ENCODE measurements at regions not wholly inside any gene's neighbourhood (a gene's known extent, or its start where the extent isn't known, plus 50 kb on each side); places are given as distances from the start of the nearest gene placed in this dataset.
"Not testable (repeated sequence)": the region's sequence is repeated elsewhere in the genome, so short reads cannot be mapped to it uniquely, and the experiment has no call there.

DNA sequence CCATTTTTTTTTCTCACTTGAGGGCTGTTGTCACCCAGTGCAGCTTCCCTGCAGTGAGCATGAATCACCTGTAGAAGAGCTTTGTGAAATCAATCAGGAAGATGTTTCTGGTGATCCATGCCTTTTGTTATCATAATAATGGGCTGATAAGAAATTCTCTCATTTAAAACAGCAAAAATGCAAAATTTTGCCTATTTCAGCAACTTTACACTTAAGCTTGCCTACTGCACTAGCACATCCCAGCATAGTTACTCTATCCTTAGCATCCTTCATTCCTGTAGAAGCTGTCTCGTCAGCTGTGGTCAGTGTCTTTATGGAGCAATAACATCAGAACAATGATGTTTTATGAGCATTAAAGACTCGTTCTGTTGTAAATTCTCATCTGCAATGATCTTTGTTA lies 178.6 kb upstream of the ZNF804A start:
- no peak overlapping the region for H2BK5ac ChIP-seq (ENCODE audit: low read length)
- no peak overlapping the region for H2BK15ac ChIP-seq (replicated peaks; ENCODE audit: low read depth)
- H4K5ac ChIP-seq (ENCODE audit: low read length): no peak overlapping the region
- no peaks in the 10 kb centered on the region for H3K79me1 ChIP-seq (ENCODE audit: low read length)
- DNase-seq: peak; percentile 20
- H3K23ac ChIP-seq (ENCODE audit: low read length): no peak overlapping the region
- no peak overlapping the region for H2AK5ac ChIP-seq (ENCODE audit: low read length)
- no peaks in the 10 kb centered on the region for H3K27me3 ChIP-seq (ENCODE audit: insufficient read depth, low read length, poor library complexity)
- no peak overlapping the region for H3K4me2 ChIP-seq (ENCODE audit: low read length)
- WGBS (ENCODE audit: extremely low coverage, insufficient coverage, low lambda C conversion rate): no CpG with 5 or more reads among the region's 2 CpGs
- H2BK120ac ChIP-seq (ENCODE audit: low read depth, low read length): no peak overlapping the region
- no peaks in the 10 kb centered on the region for H3K79me2 ChIP-seq (ENCODE audit: control insufficient read depth, insufficient read depth, low read length)
- H3K18ac ChIP-seq (ENCODE audit: low read length): no peak overlapping the region
- H3K9ac ChIP-seq (ENCODE audit: low read length): no peak overlapping the region
- no peaks in the 10 kb centered on the region for H3K4me1 ChIP-seq (ENCODE audit: control insufficient read depth, low read depth, low read length)
- H3K4me3 ChIP-seq (ENCODE audit: low read length): no peak overlapping the region
- no peak overlapping the region for H4K8ac ChIP-seq (ENCODE audit: low read depth, low read length)
- no peak overlapping the region for H3K27ac ChIP-seq (ENCODE audit: low read depth, low read length)
- H3K56ac ChIP-seq (ENCODE audit: low read length): no peak overlapping the region
- no peak overlapping the region for H3K4ac ChIP-seq (ENCODE audit: low read depth, low read length)
- no peaks in the 10 kb centered on the region for H3K36me3 ChIP-seq (ENCODE audit: control insufficient read depth, insufficient read depth, low read length)

DNA sequence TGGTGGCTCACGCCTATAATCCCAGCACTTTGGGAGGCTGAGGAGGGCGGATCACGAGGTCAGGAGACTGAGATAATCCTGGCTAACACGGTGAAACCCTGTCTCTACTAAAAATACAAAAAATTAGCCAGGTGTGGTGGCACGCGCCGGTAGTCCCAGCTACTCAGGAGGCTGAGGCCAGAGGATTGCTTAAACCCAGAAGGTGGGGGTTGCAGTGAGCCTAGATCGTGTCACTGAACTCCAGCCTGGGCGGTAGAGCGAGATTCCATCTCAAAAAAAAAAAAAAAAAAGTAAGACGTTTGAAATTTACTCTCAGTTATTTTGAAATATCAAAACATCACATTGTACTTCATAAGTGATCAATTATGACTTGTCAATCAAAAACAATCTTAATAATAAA lies 176.9 kb upstream of the ZNF804A start:
- not testable (repeated sequence) for H3K18ac ChIP-seq (ENCODE audit: low read length); H2AK5ac ChIP-seq (ENCODE audit: low read length); H3K9ac ChIP-seq (ENCODE audit: low read length); H2BK5ac ChIP-seq (ENCODE audit: low read length); H3K23ac ChIP-seq (ENCODE audit: low read length); H3K4ac ChIP-seq (ENCODE audit: low read depth, low read length); H4K8ac ChIP-seq (ENCODE audit: low read depth, low read length); H3K4me1 ChIP-seq (ENCODE audit: control insufficient read depth, low read depth, low read length); H3K4me2 ChIP-seq (ENCODE audit: low read length); H3K36me3 ChIP-seq (ENCODE audit: control insufficient read depth, insufficient read depth, low read length); H4K5ac ChIP-seq (ENCODE audit: low read length); H2BK15ac ChIP-seq (replicated peaks; ENCODE audit: low read depth); H3K27me3 ChIP-seq (ENCODE audit: insufficient read depth, low read length, poor library complexity); H3K79me1 ChIP-seq (ENCODE audit: low read length); H3K79me2 ChIP-seq (ENCODE audit: control insufficient read depth, insufficient read depth, low read length); H2BK120ac ChIP-seq (ENCODE audit: low read depth, low read length); H3K56ac ChIP-seq (ENCODE audit: low read length); DNase-seq; H3K27ac ChIP-seq (ENCODE audit: low read depth, low read length); H3K4me3 ChIP-seq (ENCODE audit: low read length)
- no CpG with 5 or more reads among the region's 11 CpGs for WGBS (ENCODE audit: extremely low coverage, insufficient coverage, low lambda C conversion rate)

DNA sequence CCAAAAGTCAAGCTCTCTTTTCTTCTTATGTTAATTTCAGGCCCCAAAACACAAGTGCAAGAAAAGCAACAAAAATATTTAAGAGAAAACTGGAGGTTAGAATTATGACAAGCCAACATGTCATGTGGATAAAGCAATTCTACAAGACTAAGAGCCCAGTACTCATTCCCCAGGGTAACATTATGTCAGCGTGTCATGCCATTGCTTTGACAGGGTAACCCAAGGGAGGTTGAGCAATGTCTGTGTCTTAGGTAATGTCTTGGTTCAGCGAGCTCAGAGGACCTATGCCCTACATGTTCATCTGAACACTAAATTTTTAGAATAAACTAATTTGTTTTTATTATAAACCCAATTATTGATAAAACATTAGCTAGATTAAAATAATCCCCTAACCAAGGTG lies 173.2 kb upstream of the ZNF804A start:
- DNase-seq: no peak
- H2BK5ac ChIP-seq (ENCODE audit: low read length): no peak overlapping the region
- H3K4ac ChIP-seq (ENCODE audit: low read depth, low read length): no peak overlapping the region
- no peak overlapping the region for H3K27ac ChIP-seq (ENCODE audit: low read depth, low read length)
- H3K4me1 ChIP-seq (ENCODE audit: control insufficient read depth, low read depth, low read length): no peaks in the 10 kb centered on the region
- H3K23ac ChIP-seq (ENCODE audit: low read length): no peak overlapping the region
- H2AK5ac ChIP-seq (ENCODE audit: low read length): no peak overlapping the region
- no CpG with 5 or more reads among the region's 2 CpGs for WGBS (ENCODE audit: extremely low coverage, insufficient coverage, low lambda C conversion rate)
- no peak overlapping the region for H3K9ac ChIP-seq (ENCODE audit: low read length)
- H2BK120ac ChIP-seq (ENCODE audit: low read depth, low read length): no peak overlapping the region
- no peak overlapping the region for H4K5ac ChIP-seq (ENCODE audit: low read length)
- no peak overlapping the region for H3K4me2 ChIP-seq (ENCODE audit: low read length)
- no peaks in the 10 kb centered on the region for H3K27me3 ChIP-seq (ENCODE audit: insufficient read depth, low read length, poor library complexity)
- H2BK15ac ChIP-seq (replicated peaks; ENCODE audit: low read depth): no peak overlapping the region
- H3K79me2 ChIP-seq (ENCODE audit: control insufficient read depth, insufficient read depth, low read length): no peaks in the 10 kb centered on the region
- no peak overlapping the region for H3K56ac ChIP-seq (ENCODE audit: low read length)
- H3K18ac ChIP-seq (ENCODE audit: low read length): no peak overlapping the region
- H4K8ac ChIP-seq (ENCODE audit: low read depth, low read length): no peak overlapping the region
- no peak overlapping the region for H3K4me3 ChIP-seq (ENCODE audit: low read length)
- no peaks in the 10 kb centered on the region for H3K79me1 ChIP-seq (ENCODE audit: low read length)
- H3K36me3 ChIP-seq (ENCODE audit: control insufficient read depth, insufficient read depth, low read length): no peaks in the 10 kb centered on the region

DNA sequence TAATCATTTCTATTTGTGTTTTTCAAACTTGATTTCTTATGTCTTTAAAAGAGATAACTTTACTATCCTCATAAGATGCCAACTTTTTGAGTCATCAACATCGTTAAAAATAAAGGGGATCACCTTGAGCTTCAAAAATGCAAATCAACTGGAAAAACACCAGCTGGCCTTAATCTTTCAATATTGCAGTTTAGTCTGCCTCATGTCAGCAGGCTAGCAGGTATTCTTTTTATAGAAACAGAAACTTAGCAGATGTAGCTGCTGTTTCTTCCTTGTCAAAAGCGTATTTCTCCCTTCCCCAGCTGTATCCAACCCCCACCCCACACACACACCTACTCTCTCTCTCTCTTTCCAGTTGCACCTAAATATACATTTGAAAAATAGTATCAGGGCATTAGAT lies 154.1 kb upstream of the ZNF804A start:
- Histone ChIP-seq H2BK120ac (ENCODE audit: low read depth, low read length) (no peak overlapping the region), H3K79me1 (ENCODE audit: low read length) (no peaks in the 10 kb centered on the region), H2BK5ac (ENCODE audit: low read length) (no peak overlapping the region), H3K4me2 (ENCODE audit: low read length) (no peak overlapping the region), H4K8ac (ENCODE audit: low read depth, low read length) (no peak overlapping the region), H3K56ac (ENCODE audit: low read length) (no peak overlapping the region), H3K18ac (ENCODE audit: low read length) (no peak overlapping the region), H4K5ac (ENCODE audit: low read length) (no peak overlapping the region), H3K4ac (ENCODE audit: low read depth, low read length) (no peak overlapping the region), H3K4me3 (ENCODE audit: low read length) (no peak overlapping the region), H2BK15ac (replicated peaks; ENCODE audit: low read depth) (no peak overlapping the region), H3K36me3 (ENCODE audit: control insufficient read depth, insufficient read depth, low read length) (no peaks in the 10 kb centered on the region), H2AK5ac (ENCODE audit: low read length) (no peak overlapping the region), H3K27me3 (ENCODE audit: insufficient read depth, low read length, poor library complexity) (no peaks in the 10 kb centered on the region), H3K27ac (ENCODE audit: low read depth, low read length) (no peak overlapping the region), H3K4me1 (ENCODE audit: control insufficient read depth, low read depth, low read length) (no peaks in the 10 kb centered on the region), H3K23ac (ENCODE audit: low read length) (no peak overlapping the region), H3K79me2 (ENCODE audit: control insufficient read depth, insufficient read depth, low read length) (no peaks in the 10 kb centered on the region), H3K9ac (ENCODE audit: low read length) (no peak overlapping the region)
- no CpG with 5 or more reads among the region's 2 CpGs for WGBS (ENCODE audit: extremely low coverage, insufficient coverage, low lambda C conversion rate)
- DNase-seq: no peak

DNA sequence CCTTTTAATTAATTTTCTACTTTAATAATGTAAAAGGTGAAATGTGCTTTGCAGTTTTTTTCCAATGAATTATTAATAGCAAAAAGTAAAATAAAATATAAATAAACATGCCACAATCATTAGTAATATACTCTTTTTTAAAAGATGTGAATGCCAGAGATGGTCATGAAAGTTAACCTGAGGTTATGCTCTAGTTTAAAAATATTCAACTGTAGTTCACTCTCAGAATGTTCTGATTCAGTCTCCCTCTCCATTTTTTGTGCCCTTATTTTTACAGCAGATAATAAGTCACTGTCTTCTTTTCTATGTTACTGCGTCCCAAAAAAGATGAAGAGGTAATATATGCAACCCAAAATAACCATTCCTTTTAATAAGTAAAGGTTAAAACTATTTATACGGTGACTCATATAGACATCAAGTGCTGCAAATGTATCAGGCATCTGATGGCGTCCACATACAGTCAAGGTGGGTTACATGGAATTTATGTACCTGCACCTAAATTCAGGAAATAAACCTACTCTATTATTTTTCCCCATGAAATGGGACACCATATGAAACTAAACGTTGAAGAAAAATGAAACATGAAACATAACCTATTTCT lies 153.6 kb upstream of the ZNF804A start:
- H2BK5ac ChIP-seq (ENCODE audit: low read length): no peak overlapping the region
- no CpG with 5 or more reads among the region's 4 CpGs for WGBS (ENCODE audit: extremely low coverage, insufficient coverage, low lambda C conversion rate)
- H3K36me3 ChIP-seq (ENCODE audit: control insufficient read depth, insufficient read depth, low read length): no peaks in the 10 kb centered on the region

DNA sequence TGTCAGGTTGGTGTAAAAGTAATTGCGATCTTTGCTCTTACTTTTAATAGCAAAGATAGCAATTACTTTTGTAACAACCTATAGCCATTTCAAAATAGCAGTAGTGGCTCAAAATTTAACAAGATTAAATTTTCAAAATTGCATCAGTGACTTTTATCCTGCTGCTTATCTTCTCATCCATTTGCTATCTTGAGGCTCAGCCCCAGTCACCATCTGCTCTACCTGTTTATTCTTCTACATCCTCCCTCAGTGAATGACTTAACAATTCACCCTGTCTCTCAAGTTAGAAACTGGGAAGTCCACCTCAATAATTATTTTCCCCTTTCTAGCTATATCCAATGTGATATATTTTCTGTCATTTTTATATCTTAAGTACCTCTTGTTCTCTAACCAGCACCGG lies 148.6 kb upstream of the ZNF804A start:
- Histone ChIP-seq H2BK5ac (ENCODE audit: low read length) (no peak overlapping the region), H3K79me2 (ENCODE audit: control insufficient read depth, insufficient read depth, low read length) (no peaks in the 10 kb centered on the region), H3K79me1 (ENCODE audit: low read length) (no peaks in the 10 kb centered on the region), H3K4me1 (ENCODE audit: control insufficient read depth, low read depth, low read length) (no peaks in the 10 kb centered on the region), H3K4ac (ENCODE audit: low read depth, low read length) (no peak overlapping the region), H3K18ac (ENCODE audit: low read length) (no peak overlapping the region), H2BK120ac (ENCODE audit: low read depth, low read length) (no peak overlapping the region), H3K27me3 (ENCODE audit: insufficient read depth, low read length, poor library complexity) (no peaks in the 10 kb centered on the region), H3K4me2 (ENCODE audit: low read length) (no peak overlapping the region), H3K4me3 (ENCODE audit: low read length) (no peak overlapping the region), H3K23ac (ENCODE audit: low read length) (no peak overlapping the region), H3K56ac (ENCODE audit: low read length) (no peak overlapping the region), H3K27ac (ENCODE audit: low read depth, low read length) (no peak overlapping the region), H3K36me3 (ENCODE audit: control insufficient read depth, insufficient read depth, low read length) (no peaks in the 10 kb centered on the region), H3K9ac (ENCODE audit: low read length) (no peak overlapping the region), H4K5ac (ENCODE audit: low read length) (no peak overlapping the region), H2AK5ac (ENCODE audit: low read length) (no peak overlapping the region), H4K8ac (ENCODE audit: low read depth, low read length) (no peak overlapping the region), H2BK15ac (replicated peaks; ENCODE audit: low read depth) (no peak overlapping the region)
- no CpG with 5 or more reads among the region's 2 CpGs for WGBS (ENCODE audit: extremely low coverage, insufficient coverage, low lambda C conversion rate)
- DNase-seq: no peak

More for the DNA sequence above, 153.6 kb upstream of the ZNF804A start:
- Histone ChIP-seq H2BK15ac (replicated peaks; ENCODE audit: low read depth) (no peak overlapping the region), H2AK5ac (ENCODE audit: low read length) (no peak overlapping the region), H3K4me1 (ENCODE audit: control insufficient read depth, low read depth, low read length) (no peaks in the 10 kb centered on the region), H2BK120ac (ENCODE audit: low read depth, low read length) (no peak overlapping the region), H3K56ac (ENCODE audit: low read length) (no peak overlapping the region), H4K8ac (ENCODE audit: low read depth, low read length) (no peak overlapping the region), H3K4me3 (ENCODE audit: low read length) (no peak overlapping the region), H3K9ac (ENCODE audit: low read length) (no peak overlapping the region), H4K5ac (ENCODE audit: low read length) (no peak overlapping the region), H3K4me2 (ENCODE audit: low read length) (no peak overlapping the region), H3K27me3 (ENCODE audit: insufficient read depth, low read length, poor library complexity) (no peaks in the 10 kb centered on the region), H3K4ac (ENCODE audit: low read depth, low read length) (no peak overlapping the region), H3K23ac (ENCODE audit: low read length) (no peak overlapping the region), H3K79me1 (ENCODE audit: low read length) (no peaks in the 10 kb centered on the region), H3K79me2 (ENCODE audit: control insufficient read depth, insufficient read depth, low read length) (no peaks in the 10 kb centered on the region), H3K18ac (ENCODE audit: low read length) (no peak overlapping the region), H3K27ac (ENCODE audit: low read depth, low read length) (no peak overlapping the region)
- no peak for DNase-seq

Data from mesendoderm (in vitro differentiated cells).